ACC112 (cell line): ENCODE measurements at regions not wholly inside any gene's neighbourhood (a gene's known extent, or its start where the extent isn't known, plus 50 kb on each side); places are given as distances from the start of the nearest gene placed in this dataset.
"Not testable (repeated sequence)": the region's sequence is repeated elsewhere in the genome, so short reads cannot be mapped to it uniquely, and the experiment has no call there.

Experiments
- H2AFZ ChIP-seq: fragments of 200-600 bp; sonication (generic); one replicate; pipeline ENCODE4 v1.6.0; 2017; ENCODE audit warnings: antibody characterized with exemption, low read length; ENCODE audit not compliant: unreplicated experiment
- H3K27ac ChIP-seq: fragments of 200-600 bp; sonication (generic); 2 replicates; pipeline ENCODE4 v1.5.1; 2014; ENCODE audit warnings: low read depth, mild to moderate bottlenecking, antibody characterized with exemption, low read length, moderate library complexity
- H3K27me3 ChIP-seq: fragments of 200-600 bp; sonication (generic); 2 replicates; pipeline ENCODE4 v1.6.1; 2014; ENCODE audit warnings: mild to moderate bottlenecking, antibody characterized with exemption, low read length, moderate library complexity, mixed read lengths; ENCODE audit not compliant: insufficient read depth
- H3K36me3 ChIP-seq: fragments of 200-600 bp; sonication (generic); 2 replicates; pipeline ENCODE4 v1.6.1; 2016; ENCODE audit warnings: mild to moderate bottlenecking, antibody characterized with exemption, low read length, moderate library complexity, mixed read lengths; ENCODE audit not compliant: insufficient read depth
- H3K4me1 ChIP-seq: fragments of 200-600 bp; sonication (generic); one replicate; pipeline ENCODE4 v1.6.1; 2016; ENCODE audit warnings: low read length, mixed read lengths; ENCODE audit not compliant: insufficient read depth, unreplicated experiment, control insufficient read depth
- H3K4me3 ChIP-seq: fragments of 200-600 bp; sonication (generic); 2 replicates; pipeline ENCODE4 v1.5.1; 2014; ENCODE audit warnings: mild to moderate bottlenecking, low read depth, low read length
- H3K79me2 ChIP-seq: fragments of 200-600 bp; sonication (generic); one replicate; pipeline ENCODE4 v1.6.0; 2016; ENCODE audit warnings: low read length; ENCODE audit not compliant: control insufficient read depth, unreplicated experiment, insufficient read depth

GRCh38 chr11:82539669-82540068, 194.0 kb downstream of the FAM181B start:
- no peaks in the 10 kb centered on the region for H3K79me2 ChIP-seq
- no peak overlapping the region for H2AFZ ChIP-seq
- no peaks in the 10 kb centered on the region for H3K27me3 ChIP-seq
- no peaks in the 10 kb centered on the region for H3K4me1 ChIP-seq
- H3K4me3 ChIP-seq = no peak overlapping the region
- no peaks in the 10 kb centered on the region for H3K36me3 ChIP-seq
- no peak overlapping the region for H3K27ac ChIP-seq

GRCh38 chr11:82536706-82537105, 197.0 kb downstream of the FAM181B start:
- H3K36me3 ChIP-seq = no peaks in the 10 kb centered on the region
- no peaks in the 10 kb centered on the region for H3K4me1 ChIP-seq
- no peaks in the 10 kb centered on the region for H3K79me2 ChIP-seq
- H2AFZ ChIP-seq = no peak overlapping the region
- H3K27me3 ChIP-seq = no peaks in the 10 kb centered on the region
- no peak overlapping the region for H3K4me3 ChIP-seq
- no peak overlapping the region for H3K27ac ChIP-seq

DNA sequence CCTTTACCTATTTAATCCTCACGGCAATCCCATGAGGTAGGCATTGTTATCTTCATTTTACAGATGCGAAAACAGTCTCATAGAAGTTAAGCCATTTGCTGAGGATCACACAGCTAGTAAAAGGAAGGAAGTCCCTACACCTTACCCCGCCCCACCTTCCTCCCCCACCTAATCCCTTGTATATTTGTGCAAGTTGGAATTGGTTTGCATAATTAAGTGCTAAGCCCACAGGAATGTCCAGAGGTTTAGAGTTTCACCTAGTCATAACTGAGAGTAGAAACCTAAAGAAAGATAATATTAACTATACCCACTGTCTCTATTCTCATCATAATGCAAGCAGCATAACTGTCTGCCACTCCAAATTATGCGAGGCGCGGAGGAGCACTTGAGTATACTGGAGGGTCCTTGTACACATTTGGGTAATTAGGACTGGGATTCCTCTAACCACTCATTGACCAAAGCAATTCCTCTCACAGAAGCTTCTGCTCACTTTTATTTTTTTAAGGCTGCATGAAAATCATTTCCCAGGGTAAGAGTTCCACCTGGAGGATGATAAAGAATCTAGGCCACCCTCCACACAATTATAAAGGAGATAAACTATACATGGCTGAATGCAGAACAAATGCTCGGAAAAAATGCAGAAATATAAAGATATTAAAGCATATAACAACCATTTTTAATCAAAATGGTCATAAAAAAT, 199.9 kb downstream of the FAM181B start:
- Histone ChIP-seq H2AFZ (no peak overlapping the region), H3K79me2 (no peaks in the 10 kb centered on the region), H3K4me1 (no peaks in the 10 kb centered on the region), H3K36me3 (no peaks in the 10 kb centered on the region), H3K4me3 (no peak overlapping the region), H3K27ac (no peak overlapping the region), H3K27me3 (no peaks in the 10 kb centered on the region)

GRCh38 chr11:82529936-82530335, 203.7 kb downstream of the FAM181B start:
- Histone ChIP-seq H3K79me2 (no peaks in the 10 kb centered on the region), H3K36me3 (no peaks in the 10 kb centered on the region), H3K4me3 (no peak overlapping the region), H3K27me3 (no peaks in the 10 kb centered on the region), H2AFZ (no peak overlapping the region), H3K4me1 (no peaks in the 10 kb centered on the region), H3K27ac (no peak overlapping the region)

DNA sequence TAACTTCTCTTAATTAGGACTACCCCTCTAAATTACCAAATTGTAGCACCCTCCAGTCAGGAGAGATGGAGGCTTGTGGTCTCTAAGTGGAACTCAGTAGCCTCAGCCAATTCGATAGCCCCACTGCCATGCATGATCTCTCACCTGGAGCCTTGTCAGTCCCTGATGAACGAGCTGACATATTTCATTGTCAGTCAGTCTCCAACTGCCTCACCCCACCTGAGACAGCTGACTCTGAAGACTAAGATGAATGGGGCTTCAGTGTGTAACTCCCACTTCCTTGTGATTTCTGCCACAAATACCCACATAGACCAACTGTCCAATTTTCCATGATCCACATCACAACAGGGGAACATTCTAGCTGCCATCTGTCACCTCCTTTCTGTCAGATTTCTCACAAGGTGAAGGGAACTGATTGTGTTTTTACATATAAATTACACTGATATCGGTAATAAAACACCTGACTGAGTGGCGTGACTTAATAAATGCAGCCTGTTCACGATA, 206.5 kb downstream of the FAM181B start:
- Histone ChIP-seq H3K27ac (no peak overlapping the region), H3K4me1 (no peaks in the 10 kb centered on the region), H3K79me2 (no peaks in the 10 kb centered on the region), H3K36me3 (no peaks in the 10 kb centered on the region), H3K27me3 (no peaks in the 10 kb centered on the region), H3K4me3 (no peak overlapping the region), H2AFZ (no peak overlapping the region)

- H2AFZ ChIP-seq = no peak overlapping the region
- H3K27me3 ChIP-seq = no peaks in the 10 kb centered on the region
- no peak overlapping the region for H3K27ac ChIP-seq
Observed at GRCh38 chr11:82523141-82523540, 210.5 kb downstream of the FAM181B start.

DNA sequence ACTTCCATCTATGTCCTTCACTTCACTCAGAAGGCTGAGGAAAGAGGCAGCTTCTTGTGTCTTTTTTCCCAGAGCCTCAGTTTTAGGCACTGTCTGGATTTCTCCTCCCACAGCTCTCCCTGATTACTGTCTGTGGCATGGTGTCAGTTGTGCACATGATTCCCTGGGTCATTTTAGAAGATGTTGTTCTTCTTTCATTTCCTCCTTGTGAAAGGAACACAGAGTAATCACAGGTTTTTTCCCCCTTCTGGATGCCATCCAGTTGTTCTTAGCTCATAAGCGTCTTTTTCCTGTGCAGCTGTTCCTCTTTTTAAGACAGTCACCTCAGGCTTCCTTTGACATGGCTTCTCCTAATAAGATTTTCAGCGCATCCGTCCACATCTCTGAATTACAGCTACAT, 212.2 kb downstream of the FAM181B start:
- Histone ChIP-seq H3K27ac (no peak overlapping the region), H3K27me3 (no peaks in the 10 kb centered on the region), H3K4me3 (no peak overlapping the region), H3K79me2 (no peaks in the 10 kb centered on the region), H3K36me3 (no peaks in the 10 kb centered on the region), H2AFZ (no peak overlapping the region), H3K4me1 (no peaks in the 10 kb centered on the region)

More at GRCh38 chr11:82523141-82523540, 210.5 kb downstream of the FAM181B start:
- H3K36me3 ChIP-seq = no peaks in the 10 kb centered on the region
- H3K4me1 ChIP-seq = no peaks in the 10 kb centered on the region
- H3K79me2 ChIP-seq = no peaks in the 10 kb centered on the region
- H3K4me3 ChIP-seq = no peak overlapping the region

DNA sequence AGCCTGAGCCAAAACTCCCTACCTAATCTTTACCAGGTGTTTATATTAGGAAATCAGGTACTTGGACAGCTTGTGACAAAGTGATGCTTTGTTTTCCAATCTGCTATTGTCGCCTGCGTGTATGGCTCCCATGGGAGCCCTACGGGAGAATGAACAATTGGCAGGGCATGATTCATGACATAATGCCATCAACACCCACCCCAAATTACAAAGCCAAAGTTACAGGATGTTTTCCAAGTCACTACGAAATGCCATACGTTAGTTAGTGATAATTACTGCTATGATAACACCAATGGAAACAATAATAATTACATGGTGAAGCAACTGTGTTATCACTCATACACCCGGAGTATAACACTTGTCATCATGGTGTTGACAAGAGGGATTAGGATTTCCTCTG, 226.4 kb downstream of the FAM181B start:
- H3K27ac ChIP-seq = no peak overlapping the region
- no peak overlapping the region for H3K4me3 ChIP-seq
- no peaks in the 10 kb centered on the region for H3K4me1 ChIP-seq
- H3K79me2 ChIP-seq = no peaks in the 10 kb centered on the region
- H3K27me3 ChIP-seq = no peaks in the 10 kb centered on the region
- H2AFZ ChIP-seq = no peak overlapping the region
- H3K36me3 ChIP-seq = no peaks in the 10 kb centered on the region

DNA sequence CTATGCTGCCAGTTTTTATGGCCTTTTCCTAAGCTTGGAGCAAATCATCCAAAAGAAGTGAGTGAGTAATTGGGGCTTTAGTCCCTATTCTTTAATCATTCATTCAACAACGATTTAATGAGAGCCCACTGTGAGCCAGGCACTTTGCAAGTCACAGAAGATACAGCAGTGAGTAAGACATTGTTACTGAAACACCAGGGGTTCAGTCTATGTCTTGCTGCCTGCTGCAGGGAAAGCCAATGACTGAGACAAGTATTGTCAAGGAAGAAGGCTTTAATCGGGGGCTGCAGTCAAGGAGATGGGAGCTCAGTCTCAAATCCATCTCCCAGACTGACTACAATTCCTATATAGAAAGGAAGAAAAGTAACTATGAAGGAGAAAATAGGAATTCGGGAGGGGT, 228.3 kb downstream of the FAM181B start:
- no peaks in the 10 kb centered on the region for H3K27me3 ChIP-seq
- no peak overlapping the region for H3K27ac ChIP-seq
- H3K79me2 ChIP-seq = no peaks in the 10 kb centered on the region
- H3K4me3 ChIP-seq = no peak overlapping the region
- no peak overlapping the region for H2AFZ ChIP-seq
- H3K4me1 ChIP-seq = no peaks in the 10 kb centered on the region
- H3K36me3 ChIP-seq = no peaks in the 10 kb centered on the region

DNA sequence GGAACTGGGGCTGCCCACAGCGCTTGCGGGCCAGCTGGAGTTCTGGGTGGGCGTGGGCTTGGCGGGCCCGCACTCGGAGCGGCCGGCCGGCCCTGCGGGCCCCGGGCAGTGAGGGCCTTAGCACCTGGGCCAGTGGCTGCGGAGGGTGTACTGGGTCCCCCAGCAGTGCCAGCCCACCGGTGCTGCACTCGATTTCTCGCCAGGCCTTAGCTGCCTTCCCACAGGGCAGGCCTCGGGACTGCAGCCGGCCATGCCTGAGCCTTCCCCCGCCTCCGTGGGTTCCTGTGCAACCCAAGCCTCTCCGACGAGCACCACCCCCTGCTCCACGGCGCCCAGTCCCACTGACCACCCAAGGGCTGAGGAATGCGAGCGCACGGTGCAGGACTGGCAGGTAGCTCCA, 232.5 kb downstream of the FAM181B start:
- not testable (repeated sequence) for H2AFZ ChIP-seq, H3K27ac ChIP-seq, H3K79me2 ChIP-seq, H3K27me3 ChIP-seq, H3K4me1 ChIP-seq, H3K4me3 ChIP-seq, H3K36me3 ChIP-seq

DNA sequence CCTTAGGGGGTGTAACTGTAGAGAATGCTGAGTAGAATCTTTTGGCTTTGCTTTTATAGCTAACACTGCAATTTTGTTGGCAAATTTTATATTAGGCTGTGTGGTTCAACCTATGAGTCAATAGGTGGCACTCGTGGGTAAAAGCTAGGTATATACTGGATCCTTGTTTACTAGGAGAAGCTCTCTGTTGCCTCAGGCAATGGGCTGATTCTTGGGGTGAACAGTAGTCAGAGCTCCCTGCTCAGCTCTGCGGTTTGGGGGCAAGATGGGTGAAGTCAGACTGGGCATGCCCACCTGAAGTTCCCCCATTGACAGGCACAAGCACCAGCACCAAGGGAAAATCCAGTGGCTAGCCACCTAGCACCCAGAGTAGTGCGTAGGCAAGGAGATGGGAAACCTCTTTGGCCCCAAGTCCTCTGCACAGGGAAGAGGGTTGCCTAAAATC, 238.7 kb downstream of the FAM181B start:
- H3K27me3 ChIP-seq = no peaks in the 10 kb centered on the region
- no peaks in the 10 kb centered on the region for H3K79me2 ChIP-seq
- no peak overlapping the region for H3K4me3 ChIP-seq
- no peaks in the 10 kb centered on the region for H3K4me1 ChIP-seq
- no peaks in the 10 kb centered on the region for H3K36me3 ChIP-seq
- H2AFZ ChIP-seq = no peak overlapping the region
- no peak overlapping the region for H3K27ac ChIP-seq
